H1 (cell line): ENCODE measurements at regions not wholly inside any gene's neighbourhood (a gene's known extent, or its start where the extent isn't known, plus 50 kb on each side); places are given as distances from the start of the nearest gene placed in this dataset.
A peak's percentile ranks its signal among the peaks of the same experiment; 100 is the strongest.

ENCODE experiments used
- CTCF ChIA-PET: fragments of 300-600 bp; sonication (Branson Sonifier 250); formaldehyde crosslinking; loops from one replicate; lab custom pipeline; 2021; ENCODE audit not compliant: partially characterized antibody; lab: Charles Lee
- POLR2A ChIA-PET: fragments of 300-600 bp; sonication (Branson Sonifier 250); formaldehyde crosslinking; loops from one replicate; lab custom pipeline; 2021; ENCODE audit warnings: inconsistent platforms; ENCODE audit not compliant: partially characterized antibody; lab: Charles Lee
- DNase-seq, 2 experiments: peaks; one replicate each; pipeline versions ENCODE4 v3.0.0 to v3.0.0-alpha.2; 2010 to 2022; ENCODE audit warnings: low spot score in 2 of 2, low read depth in 1 of 2, mixed read lengths in 1 of 2
- FAIRE-seq: peaks from 2 replicates; lab custom pipeline; 2011; peaks lifted over from hg19 to GRCh38; lab: Jason Lieb, UNC
- H2AFZ ChIP-seq: 2 replicates; pipeline ENCODE4 v1.8.1; 2012; ENCODE audit warnings: low read length, inconsistent platforms
- H2AK5ac ChIP-seq: 2 replicates; pipeline ENCODE4 v1.6.1; 2013; ENCODE audit warnings: low read depth, low read length
- H2BK120ac ChIP-seq: replicated peaks from 2 replicates; pipeline ENCODE3; 2013; ENCODE audit warnings: low read depth, low read length, inconsistent platforms
- H2BK12ac ChIP-seq: 2 replicates; pipeline ENCODE4 v1.6.1; 2013; ENCODE audit warnings: low read depth, low read length
- H2BK15ac ChIP-seq: 2 replicates; pipeline ENCODE4 v1.6.1; 2013; ENCODE audit warnings: low read length
- H2BK20ac ChIP-seq: 2 replicates; pipeline ENCODE4 v1.6.1; 2013; ENCODE audit warnings: low read length
- H2BK5ac ChIP-seq: 2 replicates; pipeline ENCODE4 v1.6.1; 2013; ENCODE audit warnings: low read depth, low read length
- H3K14ac ChIP-seq: 2 replicates; pipeline ENCODE4 v1.6.1; 2013; ENCODE audit warnings: inconsistent platforms; ENCODE audit not compliant: insufficient read length
- H3K18ac ChIP-seq: 2 replicates; pipeline ENCODE4 v1.6.1; 2013; ENCODE audit warnings: low read length; ENCODE audit errors: extremely low read depth
- H3K23ac ChIP-seq: 2 replicates; pipeline ENCODE4 v1.6.1; 2013; ENCODE audit warnings: inconsistent platforms; ENCODE audit not compliant: insufficient read length
- H3K23me2 ChIP-seq: 2 replicates; pipeline ENCODE4 v1.6.1; 2013; ENCODE audit warnings: low read depth, low read length
- H3K27ac ChIP-seq: 2 replicates; pipeline ENCODE4 v1.6.1; 2011; ENCODE audit warnings: low read depth, low read length, inconsistent platforms
- H3K27me3 ChIP-seq, 4 experiments: replicated peaks in 1 of 4; 1 replicate in 1 of 4; 2 replicates in 3 of 4; pipeline versions ENCODE4 v1.6.1 to v1.8.1; 2011 to 2013; ENCODE audit warnings: low read length in 3 of 4, mild to moderate bottlenecking in 3 of 4, inconsistent platforms in 2 of 4, mixed read lengths in 2 of 4, moderate library complexity in 1 of 4; ENCODE audit not compliant: control insufficient read depth in 3 of 4, insufficient read depth in 3 of 4; ENCODE audit errors: extremely low read depth in 1 of 4
- H3K36me3 ChIP-seq, 4 experiments: 2 replicates each; pipeline versions ENCODE4 v1.6.1 to v1.8.1; 2011 to 2013; ENCODE audit warnings: mild to moderate bottlenecking in 4 of 4, low read length in 3 of 4, moderate library complexity in 2 of 4, control low read depth in 1 of 4, inconsistent platforms in 1 of 4; ENCODE audit not compliant: insufficient read depth in 4 of 4, control insufficient read depth in 2 of 4
- H3K4ac ChIP-seq: replicated peaks from 2 replicates; pipeline ENCODE3; 2013; ENCODE audit warnings: low read length, low read depth, mixed read lengths, inconsistent platforms; ENCODE audit not compliant: insufficient read length
- H3K4me1 ChIP-seq, 4 experiments: replicated peaks in 1 of 4; 1 replicate in 1 of 4; 2 replicates in 3 of 4; pipeline versions ENCODE4 v1.6.1 to v1.8.1; 2011 to 2013; ENCODE audit warnings: low read length in 3 of 4, inconsistent platforms in 2 of 4, mixed read lengths in 1 of 4; ENCODE audit not compliant: insufficient read depth in 4 of 4, control insufficient read depth in 3 of 4
- H3K4me2 ChIP-seq, 2 experiments: 2 replicates each; pipeline versions ENCODE4 v1.6.1 to v1.8.1; 2011 to 2013; ENCODE audit warnings: low read depth in 2 of 2, low read length in 2 of 2, control low read depth in 1 of 2, inconsistent platforms in 1 of 2, mild to moderate bottlenecking in 1 of 2; ENCODE audit not compliant: insufficient read depth in 1 of 2
- H3K4me3 ChIP-seq, 4 experiments: fragments of 200-600, 300-600 bp in 1 of 4; sonication (generic), shearing (Covaris generic), sonication (Bioruptor Twin) in 1 of 4; 2 replicates each; pipeline versions ENCODE4 v1.5.1 to v1.8.1; 2011 to 2016; ENCODE audit warnings: low read length in 4 of 4, low read depth in 3 of 4, control low read depth in 2 of 4, inconsistent platforms in 2 of 4, mild to moderate bottlenecking in 2 of 4, mixed read lengths in 1 of 4, moderate library complexity in 1 of 4; ENCODE audit not compliant: insufficient read depth in 2 of 4; ENCODE audit errors: extremely low read depth in 1 of 4
- H3K56ac ChIP-seq: replicated peaks from 2 replicates; pipeline ENCODE3; 2013; ENCODE audit warnings: low read depth, mild to moderate bottlenecking, mixed read lengths, low read length, inconsistent platforms; ENCODE audit not compliant: insufficient read length
- H3K79me1 ChIP-seq: 2 replicates; pipeline ENCODE4 v1.6.1; 2013; ENCODE audit warnings: low read depth, low read length, control low read depth
- H3K79me2 ChIP-seq, 2 experiments: 2 replicates each; pipeline versions ENCODE4 v1.6.1 to v1.8.1; 2012 to 2013; ENCODE audit warnings: low read length in 2 of 2, mild to moderate bottlenecking in 2 of 2, inconsistent platforms in 1 of 2; ENCODE audit not compliant: insufficient read depth in 2 of 2, control insufficient read depth in 1 of 2
- H3K9ac ChIP-seq, 4 experiments: replicated peaks in 1 of 4; 1 replicate in 1 of 4; 2 replicates in 3 of 4; pipeline versions ENCODE4 v1.6.1 to v1.8.1; 2011 to 2013; ENCODE audit warnings: low read depth in 3 of 4, low read length in 3 of 4, control low read depth in 2 of 4, mild to moderate bottlenecking in 2 of 4, moderate library complexity in 2 of 4, inconsistent platforms in 1 of 4; ENCODE audit errors: extremely low read depth in 1 of 4
- H3K9me3 ChIP-seq, 2 experiments: 2 replicates each; pipeline versions ENCODE4 v1.6.1 to v1.8.1; 2012 to 2013; ENCODE audit warnings: mild to moderate bottlenecking in 2 of 2, moderate library complexity in 2 of 2, control low read depth in 1 of 2, inconsistent platforms in 1 of 2, low read depth in 1 of 2, low read length in 1 of 2, mixed read lengths in 1 of 2; ENCODE audit not compliant: insufficient read depth in 2 of 2
- H4K20me1 ChIP-seq, 2 experiments: replicated peaks in 1 of 2; 2 replicates each; pipeline versions ENCODE3 to v1.8.1; 2011 to 2013; ENCODE audit warnings: inconsistent platforms in 2 of 2, low read length in 2 of 2, mild to moderate bottlenecking in 1 of 2; ENCODE audit not compliant: insufficient read depth in 2 of 2, control insufficient read depth in 1 of 2
- H4K5ac ChIP-seq: 2 replicates; pipeline ENCODE4 v1.6.1; 2013; ENCODE audit warnings: low read length, low read depth, mixed read lengths, inconsistent platforms; ENCODE audit not compliant: insufficient read length
- H4K8ac ChIP-seq: 2 replicates; pipeline ENCODE4 v1.8.0; 2013; ENCODE audit warnings: mild to moderate bottlenecking, moderate library complexity, low read length, inconsistent platforms; ENCODE audit not compliant: insufficient read depth; ENCODE audit errors: extremely low read depth
- H4K91ac ChIP-seq: replicated peaks from 2 replicates; pipeline ENCODE3; 2013; ENCODE audit warnings: low read length, mixed read lengths, inconsistent platforms; ENCODE audit not compliant: insufficient read length
- CTCF ChIP-seq, 3 experiments: IDR thresholded peaks; 1 replicate in 2 of 3; 2 replicates in 1 of 3; pipeline versions ENCODE4 v1.5.1 to v1.6.1; 2011; ENCODE audit warnings: low read length in 3 of 3, mild to moderate bottlenecking in 3 of 3, inconsistent platforms in 2 of 3, low read depth in 1 of 3, moderate library complexity in 1 of 3; ENCODE audit not compliant: insufficient read depth in 1 of 3; ENCODE audit errors: control extremely low read depth in 1 of 3
- EZH2 ChIP-seq: fragments of 200-600 bp; sonication (generic); IDR thresholded peaks from 2 replicates; pipeline ENCODE4 v1.7.1; 2012; ENCODE audit warnings: low read depth, mild to moderate bottlenecking, moderate library complexity, low read length, inconsistent platforms; ENCODE audit not compliant: severe bottlenecking
- RAD21 ChIP-seq, 2 experiments: IDR thresholded peaks in 1 of 2; conservative IDR thresholded peaks in 1 of 2; 2 replicates each; pipeline ENCODE4 v1.6.1; 2011; ENCODE audit warnings: low read depth in 2 of 2, low read length in 2 of 2, improper control_type of control experiment in 1 of 2, inconsistent platforms in 1 of 2, mild to moderate bottlenecking in 1 of 2, moderate library complexity in 1 of 2
- WGBS, 2 experiments: shearing (Covaris generic) in 1 of 2; methylation state at CpG; one replicate each; pipeline versions ENCODE4 v1.1.6 to v1.1.7; 2013 to 2015; ENCODE audit warnings: low lambda C conversion rate in 2 of 2, mixed read lengths in 2 of 2, inconsistent platforms in 1 of 2, low coverage in 1 of 2, missing lambda C conversion rate in 1 of 2; ENCODE audit not compliant: insufficient replicate concordance in 2 of 2, insufficient coverage in 1 of 2, insufficient read length in 1 of 2; ENCODE audit errors: extremely low coverage in 1 of 2, missing lambda C conversion rate in 1 of 2; 5-methylcytosine and 5-hydroxymethylcytosine counted together

GRCh38 chrX:122777766-122778165, 406.3 kb upstream of the GRIA3 start:
- peaks cover 0 to 5% (median 0%) of the 10 kb centered on the region in 4 experiments; a peak in 2 of 7 replicates for H3K4me1 ChIP-seq
- H3K36me3 ChIP-seq, result no peaks in the 10 kb centered on the region
- H2BK12ac ChIP-seq, result no peak overlapping the region
- CTCF ChIA-PET, result interaction anchor here (0.6 to 1.4 kb wide), 4 partner anchors 9 to 530 kb away, joined by 3 to 4 read pairs (median 4); no protein-coding TSS in a partner anchor
- H3K79me1 ChIP-seq, result no peaks in the 10 kb centered on the region
- H4K8ac ChIP-seq, result no peak overlapping the region
- no peak overlapping the region for H2BK120ac ChIP-seq
- no peak overlapping the region for H3K4me3 ChIP-seq
- H3K4ac ChIP-seq, result no peak overlapping the region
- no peak overlapping the region for H3K4me2 ChIP-seq
- no peak for TF ChIP-seq EZH2
- peak in 2 of 3 experiments; percentile 10 to 20; a peak in 2 of 4 replicates for TF ChIP-seq CTCF (IDR thresholded peaks at IDR 0.05; ENCODE audit: control extremely low read depth in 1 of 3, insufficient read depth in 1 of 3, low read depth in 1 of 3, low read length in 3 of 3)
- TF ChIP-seq RAD21 (IDR thresholded peaks at IDR 0.05 in 1 of 2, conservative IDR thresholded peaks at IDR 0.05 in 1 of 2; ENCODE audit: low read depth in 2 of 2, low read length in 2 of 2), result peak; percentile 59 to 62
- TF ChIP-seq, all 59 proteins: peak for 2
- POLR2A ChIA-PET, result interaction anchor here (1.7 kb wide), 1 partner anchor 531 kb away, joined by 4 read pairs; no protein-coding TSS in a partner anchor
- H2BK20ac ChIP-seq, result no peak overlapping the region
- no peak overlapping the region for H2AK5ac ChIP-seq
- no peak for FAIRE-seq
- no peak overlapping the region for H3K9ac ChIP-seq
- no peak overlapping the region for H3K56ac ChIP-seq
- H4K20me1 ChIP-seq, result no peaks in the 10 kb centered on the region
- no peak overlapping the region for H2AFZ ChIP-seq
- no peaks in the 10 kb centered on the region for H3K23me2 ChIP-seq
- H3K79me2 ChIP-seq, result no peaks in the 10 kb centered on the region
- H3K18ac ChIP-seq, result no peak overlapping the region
- no peak for DNase-seq
- no peak overlapping the region for H2BK15ac ChIP-seq
- H3K27me3 ChIP-seq, result no peaks in the 10 kb centered on the region
- H3K23ac ChIP-seq, result no peak overlapping the region
- no peak overlapping the region for H2BK5ac ChIP-seq
- H3K14ac ChIP-seq, result no peak overlapping the region
- H3K9me3 ChIP-seq, result no peaks in the 10 kb centered on the region
- WGBS, 2 experiments, result 77% methylated on average over 3 of the region's 3 CpGs; no CpG with 5 or more reads in 1 of the 2 experiments
- no peak overlapping the region for H4K91ac ChIP-seq
- H4K5ac ChIP-seq, result no peak overlapping the region
- no peak overlapping the region for H3K27ac ChIP-seq
